Uterus (tissue), 3 donors: ENCODE measurements at regions not wholly inside any gene's neighbourhood (a gene's known extent, or its start where the extent isn't known, plus 50 kb on each side); places are given as distances from the start of the nearest gene placed in this dataset.

ENCODE experiments used
- DNase-seq, 2 donors: peaks; one replicate each; pipeline ENCODE4 v3.0.0-alpha.2; 2019 to 2020
- H3K27ac ChIP-seq, 2 donors: fragments of 200-600 bp; sonication (generic); 1 replicate in 1 of 2; 2 replicates in 1 of 2; pipeline ENCODE4 v1.5.1; 2016 to 2018
- H3K27me3 ChIP-seq, 2 donors: fragments of 200-600 bp; sonication (generic); one replicate each; pipeline ENCODE4 v1.5.1; 2018 to 2019; ENCODE audit warnings: control low read depth in 1 of 2
- H3K36me3 ChIP-seq, 2 donors: fragments of 200-600 bp; sonication (generic); one replicate each; pipeline ENCODE4 v1.5.1; 2019; ENCODE audit warnings: control low read depth in 1 of 2
- H3K4me1 ChIP-seq, 2 donors: fragments of 200-600 bp; sonication (generic); one replicate each; pipeline ENCODE4 v1.5.1; 2018 to 2019; ENCODE audit warnings: control low read depth in 1 of 2
- H3K4me3 ChIP-seq, 2 donors: fragments of 200-600 bp; sonication (generic); 1 replicate in 1 of 2; 2 replicates in 1 of 2; pipeline ENCODE4 v1.5.1; 2018 to 2019; ENCODE audit warnings: mild to moderate bottlenecking in 1 of 2
- H3K9me3 ChIP-seq, 2 donors: fragments of 200-600 bp; sonication (generic); one replicate each; pipeline ENCODE4 v1.5.1; 2019; ENCODE audit warnings: control low read depth in 1 of 2
- CTCF ChIP-seq, 4 experiments: fragments of 200-600 bp in 2 of 4; fragments of 450-650 bp in 2 of 4; sonication (generic) in 2 of 4; IDR thresholded peaks; one replicate each; pipeline ENCODE4 v1.5.1; 2016 to 2019; ENCODE audit warnings: antibody characterized with exemption in 4 of 4, mild to moderate bottlenecking in 2 of 4, moderate library complexity in 1 of 4
- POLR2A ChIP-seq, 2 donors: fragments of 450-650 bp; IDR thresholded peaks; one replicate each; pipeline ENCODE4 v1.6.1; 2016; ENCODE audit warnings: antibody characterized with exemption in 2 of 2, mild to moderate bottlenecking in 1 of 2, moderate library complexity in 1 of 2
- intact Hi-C: fragments of 100-400 bp; cut with DNase I; formaldehyde crosslinking; loops from one replicate; pipeline ENCODE4 v1.15.1; 2023; ENCODE audit warnings: low total_unique reads
- donor health status: DM: yes; HTN: yes; CAD: no.

DNA sequence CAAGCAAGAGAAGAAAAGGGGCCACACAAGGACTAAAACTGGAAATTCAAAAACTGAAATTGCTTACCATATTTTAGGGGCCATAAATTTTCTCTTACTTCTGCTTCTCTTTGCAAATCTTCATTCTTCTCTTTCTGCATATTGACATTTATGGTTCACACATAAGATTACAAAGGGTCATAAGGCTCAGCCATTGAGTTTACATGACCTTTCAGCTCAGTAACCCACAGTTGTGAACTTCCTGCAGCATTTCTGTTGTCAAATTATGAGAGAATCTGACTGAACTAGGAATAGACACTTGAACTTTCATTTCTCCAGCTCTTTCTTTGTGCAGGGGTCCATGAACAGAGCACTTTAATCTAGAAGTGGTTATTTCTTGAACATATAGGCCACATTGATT lies 434.8 kb upstream of the CT83 start:
- intact Hi-C loops, result no loop called here
- Histone ChIP-seq H3K27me3 (no peaks in the 10 kb centered on the region), H3K4me3 (no peak overlapping the region), H3K4me1 (no peaks in the 10 kb centered on the region), H3K36me3 (no peaks in the 10 kb centered on the region), H3K9me3 (no peaks in the 10 kb centered on the region), H3K27ac (no peak overlapping the region)
- DNase-seq, result no peak
- TF ChIP-seq CTCF (IDR thresholded peaks at IDR 0.05) (no peak), POLR2A (IDR thresholded peaks at IDR 0.05) (no peak)

DNA sequence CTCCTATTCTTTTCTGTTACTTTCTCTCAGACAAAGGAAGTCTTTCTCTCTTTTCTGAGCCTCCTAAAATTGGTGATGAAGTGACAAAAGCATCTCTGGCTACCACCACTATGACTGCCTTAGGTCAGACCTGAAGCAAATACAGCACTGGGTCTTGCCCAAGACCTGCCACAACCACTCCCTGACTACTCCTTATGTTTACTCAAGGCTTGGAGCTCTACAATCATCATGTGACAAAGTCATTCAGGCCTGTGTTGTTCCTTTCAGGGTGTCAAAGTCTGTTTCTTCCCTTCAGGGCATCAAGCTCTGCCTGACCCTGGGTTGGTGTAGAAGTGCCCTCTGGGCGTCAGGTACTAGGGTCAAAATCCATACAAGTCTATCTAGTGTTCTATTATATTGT lies 419.2 kb upstream of the CT83 start:
- H3K27ac ChIP-seq, result no peak overlapping the region
- H3K27me3 ChIP-seq, result no peaks in the 10 kb centered on the region
- no peaks in the 10 kb centered on the region for H3K9me3 ChIP-seq
- no peak overlapping the region for H3K4me3 ChIP-seq
- H3K4me1 ChIP-seq, result no peaks in the 10 kb centered on the region
- no peak for DNase-seq
- no peak for TF ChIP-seq POLR2A (IDR thresholded peaks at IDR 0.05)
- no peak for TF ChIP-seq CTCF (IDR thresholded peaks at IDR 0.05)
- no peaks in the 10 kb centered on the region for H3K36me3 ChIP-seq
- intact Hi-C loops, result no loop called here

DNA sequence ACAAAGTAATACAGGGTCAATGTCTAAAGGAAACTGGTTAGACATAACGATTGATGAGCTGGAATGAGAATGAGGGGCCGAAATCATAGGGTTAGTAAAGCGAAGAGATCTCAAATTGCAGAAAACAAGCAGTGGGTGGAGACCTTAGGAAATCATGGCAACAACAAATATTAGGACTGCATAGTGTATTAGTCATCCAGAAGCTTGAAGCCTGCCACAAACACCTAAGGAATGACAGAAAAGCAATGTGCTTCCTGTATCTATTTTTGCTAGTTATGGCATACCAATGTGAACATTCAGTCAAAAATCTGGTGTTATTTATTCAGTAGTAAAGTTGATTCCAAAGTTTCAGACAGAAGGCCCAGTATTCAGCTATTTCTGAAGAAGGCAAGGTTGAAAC lies 410.9 kb upstream of the CT83 start:
- Histone ChIP-seq H3K4me3 (no peak overlapping the region), H3K27ac (no peak overlapping the region), H3K27me3 (no peaks in the 10 kb centered on the region), H3K9me3 (no peaks in the 10 kb centered on the region), H3K4me1 (no peaks in the 10 kb centered on the region), H3K36me3 (no peaks in the 10 kb centered on the region)
- no peak for DNase-seq
- TF ChIP-seq POLR2A (IDR thresholded peaks at IDR 0.05), result no peak
- TF ChIP-seq CTCF (IDR thresholded peaks at IDR 0.05), result no peak
- intact Hi-C loops, result no loop called here

- H3K36me3 ChIP-seq, result no peaks in the 10 kb centered on the region
- no peak overlapping the region for H3K4me3 ChIP-seq
- intact Hi-C loops, result no loop called here
- H3K27me3 ChIP-seq, result no peaks in the 10 kb centered on the region
- no peaks in the 10 kb centered on the region for H3K9me3 ChIP-seq
- DNase-seq, result no peak
- no peak overlapping the region for H3K27ac ChIP-seq
- H3K4me1 ChIP-seq, result no peaks in the 10 kb centered on the region
- TF ChIP-seq CTCF (IDR thresholded peaks at IDR 0.05) (no peak), POLR2A (IDR thresholded peaks at IDR 0.05) (no peak)
These were observed 410.2 kb upstream of the CT83 start for GRCh38 chrX:116872931-116873330.

DNA sequence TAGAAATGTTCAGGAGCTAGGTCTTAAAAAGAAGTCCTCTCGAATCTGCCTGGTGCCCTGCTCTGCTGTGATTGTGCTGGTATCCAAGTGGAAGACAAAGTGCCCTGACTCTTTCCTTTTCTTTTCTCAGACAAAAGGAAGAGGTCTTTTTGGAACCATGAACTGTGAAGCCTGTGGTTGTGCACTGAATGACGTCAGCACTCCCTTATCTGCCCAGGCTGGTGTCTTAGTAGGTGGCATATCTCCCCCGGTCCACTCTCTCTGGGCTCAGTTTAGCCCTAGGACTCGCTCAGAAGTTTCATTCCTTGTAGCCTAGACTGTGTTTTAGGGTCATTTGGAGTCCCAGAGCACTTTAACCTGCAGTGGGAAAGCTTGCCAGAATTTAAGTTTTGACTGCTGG lies 400.3 kb upstream of the CT83 start:
- H3K27ac ChIP-seq, result no peak overlapping the region
- no peak for TF ChIP-seq POLR2A (IDR thresholded peaks at IDR 0.05)
- DNase-seq, result no peak
- H3K4me1 ChIP-seq, result no peaks in the 10 kb centered on the region
- H3K4me3 ChIP-seq, result no peak overlapping the region
- no peaks in the 10 kb centered on the region for H3K27me3 ChIP-seq
- intact Hi-C loops, result no loop called here
- H3K36me3 ChIP-seq, result no peaks in the 10 kb centered on the region
- H3K9me3 ChIP-seq, result no peaks in the 10 kb centered on the region

GRCh38 chrX:116862340-116862739 lies 399.6 kb upstream of the CT83 start:
- TF ChIP-seq POLR2A (IDR thresholded peaks at IDR 0.05) (no peak), CTCF (IDR thresholded peaks at IDR 0.05) (no peak)
- H3K4me1 ChIP-seq, result no peaks in the 10 kb centered on the region

More at GRCh38 chrX:116862340-116862739, 399.6 kb upstream of the CT83 start:
- H3K27me3 ChIP-seq, result no peaks in the 10 kb centered on the region
- H3K27ac ChIP-seq, result no peak overlapping the region
- H3K9me3 ChIP-seq, result no peaks in the 10 kb centered on the region
- intact Hi-C loops, result no loop called here
- H3K4me3 ChIP-seq, result no peak overlapping the region
- no peaks in the 10 kb centered on the region for H3K36me3 ChIP-seq
- DNase-seq, result no peak
